ENCODE measurements at regions not wholly inside any gene's neighbourhood (a gene's known extent, or its start where the extent isn't known, plus 50 kb on each side); places are given as distances from the start of the nearest gene placed in this dataset.
A peak's percentile ranks its signal among the peaks of the same experiment; 100 is the strongest.
"Not testable (repeated sequence)": the region's sequence is repeated elsewhere in the genome, so short reads cannot be mapped to it uniquely, and the experiment has no call there.

DNA sequence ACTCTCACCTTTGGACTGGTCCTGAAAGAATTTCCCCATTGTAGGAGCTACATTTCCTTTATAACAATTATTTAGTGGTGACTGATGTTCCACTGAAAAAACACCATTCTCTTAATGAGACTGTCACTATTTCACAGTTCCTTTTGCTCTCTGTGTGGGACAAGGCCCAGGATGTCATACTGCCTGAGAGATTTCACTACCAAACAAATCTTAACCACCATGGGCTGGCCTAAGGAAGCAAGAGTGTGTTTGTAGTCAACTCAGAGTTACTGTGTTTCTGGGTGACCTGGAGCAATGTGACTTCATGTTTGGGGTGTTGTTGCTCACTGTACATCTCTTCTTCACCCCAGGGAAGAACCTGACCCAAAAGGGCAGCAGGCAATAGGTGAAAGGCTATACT is 50.1 kb upstream of the ZNF608 start:
- DNase-seq, result no peak

DNA sequence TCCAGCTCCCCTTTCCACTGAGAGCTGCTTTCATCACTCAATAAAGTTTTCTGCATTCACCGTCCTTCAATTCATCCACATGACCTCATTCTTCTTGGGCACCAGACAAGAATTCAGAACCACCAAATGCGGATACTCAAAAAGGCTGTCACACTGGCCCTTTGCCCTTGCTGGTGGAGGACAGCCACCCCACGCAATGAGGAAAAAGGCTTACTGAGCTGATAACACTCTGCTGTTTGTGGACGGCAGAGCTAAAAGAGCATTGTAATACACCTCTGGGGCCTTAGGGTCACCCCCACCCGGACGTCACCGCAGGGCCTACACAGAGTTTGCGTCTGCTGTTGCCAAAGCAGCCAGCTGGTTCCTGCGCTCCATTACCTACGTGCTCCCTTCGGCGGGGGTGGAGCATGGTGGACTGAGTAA is 51.2 kb upstream of the ZNF608 start:
- no peak for DNase-seq

DNA sequence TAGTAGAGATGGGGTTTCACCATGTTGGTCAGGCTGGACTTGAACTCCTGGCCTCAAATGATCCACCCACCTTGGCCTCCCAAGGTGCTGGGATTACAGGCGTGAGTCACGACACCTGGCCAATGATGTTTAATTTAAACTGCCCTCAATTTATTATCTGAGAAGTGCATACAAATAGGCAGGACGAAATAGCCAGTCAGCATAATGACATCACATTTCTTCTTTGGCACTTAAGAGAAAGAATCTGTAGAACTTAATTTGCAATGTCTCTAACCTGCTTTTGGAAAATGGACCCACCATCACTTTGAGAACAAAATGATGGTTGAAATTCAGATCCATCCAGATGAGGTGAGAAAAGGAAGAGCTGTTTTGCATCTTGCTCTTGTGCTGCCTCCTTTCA is 52.5 kb upstream of the ZNF608 start:
- no peak for DNase-seq

DNA sequence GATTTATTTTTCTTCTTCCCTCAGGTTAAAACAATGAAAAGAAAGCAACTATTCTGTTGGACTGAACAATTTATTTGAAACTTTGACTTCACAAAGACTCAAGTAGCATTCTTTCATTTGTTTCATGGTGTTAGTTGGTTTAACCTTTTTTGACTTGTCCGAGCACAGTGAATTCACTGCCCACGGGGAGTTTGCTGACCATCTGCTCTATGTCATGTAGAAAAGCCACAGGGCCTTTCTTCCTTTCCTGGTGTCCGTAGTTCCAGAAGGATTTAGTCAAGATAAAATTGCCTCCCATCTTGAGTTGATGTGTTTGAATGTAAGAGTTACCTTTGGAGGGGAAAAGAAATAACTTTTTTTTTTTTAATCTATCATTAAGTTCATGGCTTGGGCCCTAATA is 55.1 kb upstream of the ZNF608 start:
- DNase-seq, result no peak

DNA sequence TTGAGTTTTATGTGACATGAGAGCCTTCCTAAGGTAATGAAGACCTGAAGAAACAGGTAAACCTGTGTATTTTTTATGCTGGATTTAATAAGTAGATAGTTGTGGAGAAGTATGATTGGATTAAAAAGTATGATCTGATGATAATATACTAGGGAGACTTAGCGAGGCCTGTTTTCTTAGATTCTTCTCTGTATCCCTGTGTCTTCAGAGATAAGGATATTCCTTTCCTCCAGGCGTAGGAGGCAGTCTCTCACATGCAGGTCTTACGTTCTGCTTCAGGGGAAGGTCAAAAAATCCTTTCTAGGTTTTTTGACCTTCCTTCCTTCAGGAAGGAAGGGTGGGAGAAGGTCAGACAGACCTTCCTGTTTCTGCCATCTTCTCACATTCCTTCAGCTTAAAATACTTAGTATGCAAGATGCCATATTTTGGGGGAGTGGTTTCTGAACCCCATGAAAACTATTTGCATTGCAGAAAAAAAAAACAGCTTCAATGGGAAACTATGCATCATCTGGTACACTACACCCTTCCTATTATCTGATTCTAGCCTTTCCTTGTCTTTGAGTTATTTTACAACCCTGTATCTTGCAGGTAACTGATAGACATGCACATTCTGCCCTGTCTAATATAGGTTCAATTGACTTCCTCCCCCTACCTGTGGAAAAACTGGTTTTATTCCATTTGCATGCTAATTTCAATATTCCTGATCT is 57.3 kb upstream of the ZNF608 start:
- DNase-seq, result no peak

DNA sequence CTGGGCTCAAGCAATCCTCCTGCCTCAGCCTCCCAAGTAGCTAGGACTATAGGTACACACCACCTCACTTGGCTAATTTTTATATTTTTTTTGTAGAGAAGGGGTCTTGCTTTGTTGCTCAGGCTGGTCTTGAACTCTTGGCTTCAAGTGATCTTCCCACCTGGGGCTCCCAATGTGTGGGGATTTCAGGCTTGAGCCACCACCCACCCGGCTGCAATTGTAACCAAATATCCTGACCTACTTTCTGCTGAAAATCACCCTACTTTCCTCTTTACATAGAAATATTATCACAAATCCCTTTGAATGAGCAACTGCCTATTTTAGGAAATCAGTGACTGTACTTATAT is 59.6 kb upstream of the ZNF608 start:
- no peak for DNase-seq

GRCh38 chr5:124806373-124807077 is 60.1 kb upstream of the ZNF608 start:
- DNase-seq, result peak; percentile 95 to 97

DNA sequence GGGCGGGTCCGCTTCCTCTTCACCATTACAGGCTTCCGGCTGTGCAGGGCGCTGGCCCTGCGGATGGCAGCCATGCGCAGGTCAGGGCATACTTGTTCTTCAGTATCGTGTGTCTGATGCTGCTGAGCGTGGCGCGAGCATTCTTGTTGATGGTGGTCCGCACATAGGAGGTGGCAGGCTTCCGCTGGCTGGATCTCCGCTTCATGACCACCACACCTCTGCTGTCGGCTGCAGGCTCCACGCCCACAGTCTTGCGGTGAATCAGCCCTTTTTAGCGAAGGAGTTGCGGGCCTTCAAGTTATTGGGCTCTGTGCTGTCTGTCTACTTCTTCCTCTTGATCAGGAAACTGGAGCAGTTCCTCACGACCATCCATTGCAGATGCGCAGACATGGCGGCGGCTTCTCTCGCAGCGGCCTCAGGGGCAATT is 62.4 kb upstream of the ZNF608 start:
- DNase-seq, result no peak

DNA sequence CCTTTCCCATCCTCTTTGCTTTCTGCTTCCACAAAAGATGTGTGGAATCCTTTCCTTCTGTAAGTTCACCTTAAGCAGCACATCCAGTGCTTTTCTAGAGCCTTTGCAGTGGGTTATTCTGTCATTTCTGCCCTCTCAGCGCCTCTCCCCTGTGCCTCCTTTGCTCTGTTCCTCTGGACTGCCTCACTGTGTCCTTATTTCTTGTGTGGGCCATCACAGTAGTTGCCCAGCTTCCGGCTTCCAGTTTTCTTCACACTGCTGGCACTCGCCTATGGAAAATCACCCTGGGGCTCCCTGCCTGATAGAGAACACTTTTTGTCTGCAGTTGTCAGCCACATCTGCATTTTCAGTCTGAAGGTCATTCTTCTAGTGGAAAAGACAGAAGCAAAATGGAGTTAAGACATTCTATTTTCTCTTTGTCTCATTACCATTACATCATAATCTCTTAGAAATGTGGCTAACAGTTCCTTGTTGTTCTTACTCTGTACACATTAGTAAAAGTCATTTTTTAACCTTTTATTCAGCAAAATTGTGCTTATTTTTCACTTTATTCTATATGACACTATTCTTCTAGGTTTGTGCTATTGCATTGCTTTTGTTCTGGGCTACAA is 64.1 kb upstream of the ZNF608 start:
- no peak for DNase-seq

- peak in 1 of 2 experiments; percentile 12 for DNase-seq
These were observed 66.4 kb upstream of the ZNF608 start for GRCh38 chr5:124812771-124813358.

- no peak for DNase-seq
These were observed 69.9 kb upstream of the ZNF608 start for GRCh38 chr5:124816381-124816780.

DNA sequence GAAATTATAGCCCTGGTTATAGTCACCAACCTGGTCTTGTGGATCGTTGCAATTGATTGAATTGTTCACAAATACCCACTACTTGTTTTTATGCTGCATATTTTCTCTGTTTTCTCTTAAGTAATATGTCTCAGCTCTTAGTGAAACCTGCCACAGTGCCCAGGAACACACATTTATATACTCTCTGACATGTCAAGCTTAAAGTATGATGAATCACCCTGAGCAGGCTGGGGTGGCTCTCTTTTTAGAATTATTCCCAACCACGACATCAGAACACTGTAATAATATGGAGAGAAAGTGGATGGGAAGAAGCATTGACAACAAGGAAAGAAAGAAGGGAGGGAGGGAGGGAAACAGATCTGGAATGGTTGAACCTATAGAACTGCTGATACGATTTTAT is 72.8 kb upstream of the ZNF608 start:
- DNase-seq, result no peak

DNA sequence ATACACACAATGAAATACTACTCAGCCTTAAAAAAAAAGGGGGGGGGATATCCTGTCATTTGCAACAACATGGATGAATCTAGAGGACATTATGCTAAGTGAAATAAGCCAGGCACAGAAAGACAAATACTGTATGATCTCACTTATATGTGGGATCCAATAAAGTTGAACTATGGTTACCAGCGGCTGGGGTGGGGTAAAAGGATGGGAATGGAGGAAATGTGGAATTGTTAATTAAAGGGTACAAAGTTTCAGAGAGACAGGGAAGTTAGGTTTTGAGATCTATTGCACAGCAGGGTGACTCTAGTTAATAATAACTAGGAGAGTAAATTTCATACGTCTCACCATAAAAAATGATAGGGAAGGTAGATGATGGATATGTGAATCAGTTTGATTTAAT is 76.2 kb upstream of the ZNF608 start:
- no peak for DNase-seq

DNA sequence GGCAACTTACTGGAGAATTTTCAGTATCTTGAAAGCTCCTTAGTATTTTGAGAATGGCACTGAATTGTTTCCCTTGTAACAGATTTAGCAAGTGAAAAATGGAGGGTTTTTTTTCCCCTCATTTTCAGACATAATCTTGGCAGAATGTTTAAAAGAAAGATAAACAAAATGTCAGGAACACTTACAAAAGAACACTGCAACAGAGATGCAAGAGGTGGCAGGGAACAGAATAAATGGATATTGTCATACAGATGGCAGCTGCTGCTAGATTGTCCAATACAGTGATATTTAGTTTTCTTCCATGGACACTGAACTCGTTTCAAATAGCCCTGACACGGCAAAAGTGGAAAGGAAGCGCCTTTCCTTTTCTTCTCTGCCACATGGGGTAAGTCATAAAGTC is 76.9 kb upstream of the ZNF608 start:
- DNase-seq, result peak in 1 of 2 experiments; percentile 35

GRCh38 chr5:124824637-124825158 is 78.3 kb upstream of the ZNF608 start:
- DNase-seq, result peak in 1 of 2 experiments; percentile 32

- no peak for DNase-seq
These were observed 79.0 kb upstream of the ZNF608 start for GRCh38 chr5:124825250-124825982.

GRCh38 chr5:124825983-124826337 is 79.5 kb upstream of the ZNF608 start:
- DNase-seq, result no peak

- no peak for DNase-seq
These were observed 82.3 kb upstream of the ZNF608 start for GRCh38 chr5:124828731-124829234.

DNA sequence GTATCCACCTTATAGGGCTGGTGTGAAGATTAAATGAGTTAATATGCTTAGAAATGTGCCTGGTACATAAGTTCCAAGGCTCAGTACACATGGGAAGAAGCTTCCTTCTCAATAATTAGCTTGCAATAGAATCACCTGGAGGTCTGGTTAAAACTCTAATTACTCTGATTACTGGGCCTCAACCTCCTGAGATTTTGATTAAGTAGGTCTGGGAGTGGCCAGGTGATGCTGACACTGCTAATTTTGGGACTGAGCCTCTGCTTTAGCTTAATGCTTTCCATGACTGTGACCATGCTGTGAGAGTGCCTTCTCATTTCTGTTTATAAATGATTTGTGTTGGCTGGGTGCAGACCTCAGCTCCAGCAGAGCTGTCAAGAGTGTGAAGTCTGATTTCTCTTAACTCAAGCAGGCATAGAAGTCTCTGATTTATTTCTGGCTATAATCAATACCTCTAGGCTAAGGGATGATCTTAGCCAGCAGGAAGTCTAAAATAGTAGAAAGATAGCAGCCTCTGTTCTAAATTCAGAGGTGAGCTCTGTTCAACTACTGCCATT is 85.3 kb upstream of the ZNF608 start:
- DNase-seq, result no peak

DNA sequence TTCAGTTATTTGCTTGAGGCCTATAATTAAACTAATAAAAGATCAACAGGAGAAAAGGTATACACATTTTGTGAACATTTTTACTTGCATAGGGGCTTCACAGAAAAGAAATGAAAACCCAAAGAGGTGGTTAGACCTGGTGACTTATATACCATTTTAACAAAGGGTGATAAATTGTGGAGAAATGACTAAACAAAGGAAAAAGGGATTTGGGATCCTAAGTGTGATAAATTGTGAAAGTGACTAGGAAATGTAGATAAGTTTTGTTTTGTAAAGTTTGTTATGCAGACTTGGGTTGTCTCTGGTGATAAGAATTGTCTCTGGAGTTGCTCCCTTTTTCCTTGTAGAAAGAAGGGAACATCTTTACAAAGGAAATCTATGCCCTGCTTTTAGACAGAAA is 86.1 kb upstream of the ZNF608 start:
- DNase-seq, result no peak

DNA sequence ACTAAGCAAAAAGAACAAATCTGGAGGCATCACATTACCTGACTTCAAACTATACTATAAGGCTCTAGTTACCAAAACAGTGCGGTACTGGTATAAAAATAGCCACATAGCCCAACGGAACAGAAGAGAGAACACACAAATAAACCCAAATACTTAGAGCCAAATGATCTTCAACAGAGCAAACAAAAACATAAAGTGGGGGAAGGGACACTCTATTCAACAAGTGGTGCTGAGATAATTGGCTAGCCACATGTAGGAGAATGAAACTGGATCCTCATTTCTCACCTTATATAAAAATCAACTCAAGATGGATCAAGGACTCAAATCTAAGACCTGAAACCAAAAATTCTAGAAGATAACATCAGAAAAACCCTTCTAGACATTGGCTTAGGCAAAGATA is 89.9 kb upstream of the ZNF608 start:
- not testable (repeated sequence) for DNase-seq

DNA sequence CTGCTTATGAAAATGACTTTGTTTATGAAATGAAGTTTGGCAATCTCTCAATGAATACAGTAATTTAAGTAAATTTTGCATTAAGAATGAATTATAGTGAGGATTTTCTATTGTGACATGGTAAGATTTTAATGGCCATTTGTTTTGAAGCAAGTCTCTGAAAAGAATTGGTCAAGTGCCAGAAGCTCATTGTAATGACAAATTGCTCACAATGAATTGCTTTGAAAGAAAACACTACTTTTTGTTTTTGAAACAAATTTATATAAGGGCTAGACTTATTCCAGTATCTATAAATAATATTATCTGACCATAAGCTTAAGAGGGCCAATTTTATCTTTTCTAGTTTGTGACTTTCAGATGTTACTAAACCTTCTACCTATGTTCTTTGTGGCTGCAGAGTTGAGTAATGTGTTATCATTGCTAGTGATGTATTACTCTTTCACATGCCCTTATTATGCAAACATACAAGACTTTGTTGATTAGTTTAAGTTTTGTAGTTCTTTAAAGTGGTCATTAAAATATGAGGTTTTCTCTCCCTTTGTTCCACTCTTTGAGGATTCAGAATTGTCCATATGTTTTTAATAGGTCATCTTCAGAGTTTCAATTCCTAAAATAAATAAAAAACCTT is 93.0 kb upstream of the ZNF608 start:
- DNase-seq, result peak in 1 of 2 experiments; percentile 46
